Activated CD4-positive, alpha-beta memory T cell treated with anti-CD3 and anti-CD28 coated beads, Interleukin-2, amount 10 ng/mL, durations not matched to agents 7 days and 5 days (primary cell): ENCODE measurements at regions not wholly inside any gene's neighbourhood (a gene's known extent, or its start where the extent isn't known, plus 50 kb on each side); places are given as distances from the start of the nearest gene placed in this dataset.

ENCODE experiments used
- CTCF ChIA-PET: fragments of 350-600 bp; sonication (Branson Sonifier 250); formaldehyde crosslinking; loops from one replicate; lab custom pipeline; 2021; ENCODE audit warnings: antibody characterized with exemption, inconsistent platforms; lab: Charles Lee
- POLR2A ChIA-PET: fragments of 350-600 bp; sonication (Branson Sonifier 250); formaldehyde crosslinking; loops from one replicate; lab custom pipeline; 2021; ENCODE audit warnings: antibody characterized with exemption; lab: Charles Lee
- DNase-seq: peaks from one replicate; pipeline ENCODE4 v3.0.0-alpha.2; 2020
- H3K27ac Mint-ChIP-seq: one replicate; pipeline ENCODE4 v1.8.0; 2021; ENCODE audit warnings: mild to moderate bottlenecking, mixed read lengths
- H3K27me3 Mint-ChIP-seq: one replicate; pipeline ENCODE4 v1.8.0; 2021; ENCODE audit warnings: mixed read lengths
- H3K36me3 Mint-ChIP-seq: one replicate; pipeline ENCODE4 v1.8.0; 2021; ENCODE audit warnings: low read depth, mixed read lengths
- H3K4me1 Mint-ChIP-seq: one replicate; pipeline ENCODE4 v1.8.0; 2021; ENCODE audit warnings: mixed read lengths
- H3K4me3 Mint-ChIP-seq: one replicate; pipeline ENCODE4 v1.8.0; 2021; ENCODE audit warnings: mild to moderate bottlenecking, mixed read lengths
- H3K9me3 Mint-ChIP-seq: one replicate; pipeline ENCODE4 v1.8.0; 2021; ENCODE audit warnings: mixed read lengths

DNA sequence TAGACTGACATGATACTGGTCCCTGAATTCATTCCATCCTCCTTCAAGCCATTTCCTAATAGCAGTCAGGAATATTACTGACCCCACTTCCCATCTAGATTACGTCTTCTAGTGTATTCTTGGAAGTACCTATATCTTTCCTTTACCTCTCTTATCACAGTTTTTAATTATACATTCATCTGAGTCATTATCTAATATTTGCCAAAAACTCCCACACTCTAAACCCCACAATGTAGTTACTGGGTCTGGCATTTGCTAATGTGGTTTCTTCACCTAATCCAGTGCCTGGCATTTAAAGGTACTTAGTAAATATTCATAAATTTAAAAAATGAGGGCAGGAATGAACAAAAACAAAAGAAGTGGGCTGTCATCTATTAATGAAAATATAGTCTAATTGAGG is 441.8 kb upstream of the SETBP1 start:
- no peak overlapping the region for H3K27ac Mint-ChIP-seq
- no peaks in the 10 kb centered on the region for H3K27me3 Mint-ChIP-seq
- no peaks in the 10 kb centered on the region for H3K36me3 Mint-ChIP-seq
- H3K4me1 Mint-ChIP-seq, result no peaks in the 10 kb centered on the region
- ChIA-PET CTCF (no interaction called here), POLR2A (no interaction called here)
- no peak for DNase-seq
- H3K9me3 Mint-ChIP-seq, result peaks cover 2% of the 10 kb centered on the region
- no peak overlapping the region for H3K4me3 Mint-ChIP-seq

DNA sequence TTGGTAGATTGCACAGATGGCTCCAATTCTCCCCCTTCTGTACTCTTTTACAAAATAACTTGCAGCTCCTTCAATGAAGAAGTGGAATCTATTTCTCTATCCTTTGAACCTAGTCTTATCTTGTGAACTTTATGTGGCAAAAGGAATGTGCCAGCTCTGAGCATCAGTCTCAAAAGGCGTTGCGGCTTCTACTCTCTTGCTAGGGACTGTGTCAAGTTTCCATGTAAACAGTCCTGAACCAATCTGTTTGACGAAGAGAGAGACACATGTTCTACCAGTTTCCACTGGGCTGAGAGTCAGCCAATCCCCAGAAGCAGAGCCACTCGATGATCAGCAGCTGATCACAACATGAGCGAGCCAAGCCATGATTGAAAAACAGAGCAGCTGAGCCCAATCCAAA is 439.7 kb upstream of the SETBP1 start:
- H3K27ac Mint-ChIP-seq, result no peak overlapping the region
- DNase-seq, result no peak
- H3K9me3 Mint-ChIP-seq, result peaks cover 4% of the 10 kb centered on the region
- no peaks in the 10 kb centered on the region for H3K36me3 Mint-ChIP-seq
- POLR2A ChIA-PET, result no interaction called here
- H3K4me3 Mint-ChIP-seq, result no peak overlapping the region
- CTCF ChIA-PET, result no interaction called here
- H3K27me3 Mint-ChIP-seq, result no peaks in the 10 kb centered on the region
- H3K4me1 Mint-ChIP-seq, result no peaks in the 10 kb centered on the region

DNA sequence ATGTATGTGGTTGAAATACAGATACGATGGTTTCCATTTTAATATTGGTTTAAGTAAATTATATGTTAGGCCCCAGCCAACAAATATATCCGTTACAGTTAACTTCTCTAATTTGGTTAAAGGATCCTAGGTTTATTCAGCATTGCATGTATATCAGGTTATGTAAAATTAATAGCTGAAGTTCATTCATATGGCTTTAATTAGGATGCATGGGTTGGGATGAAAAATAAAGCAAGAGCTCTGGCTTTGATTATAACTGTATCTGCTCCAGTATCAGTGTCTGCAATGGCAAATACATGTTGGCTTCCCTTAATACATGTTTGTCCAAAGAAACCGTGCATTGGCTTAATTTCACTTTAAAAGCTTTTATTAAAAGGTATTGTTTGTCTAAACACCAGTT is 435.7 kb upstream of the SETBP1 start:
- DNase-seq, result no peak
- no peaks in the 10 kb centered on the region for H3K27me3 Mint-ChIP-seq
- ChIA-PET POLR2A (no interaction called here), CTCF (no interaction called here)
- no peaks in the 10 kb centered on the region for H3K4me1 Mint-ChIP-seq
- H3K27ac Mint-ChIP-seq, result no peak overlapping the region
- H3K4me3 Mint-ChIP-seq, result no peak overlapping the region
- H3K9me3 Mint-ChIP-seq, result peaks cover 4% of the 10 kb centered on the region
- H3K36me3 Mint-ChIP-seq, result no peaks in the 10 kb centered on the region

DNA sequence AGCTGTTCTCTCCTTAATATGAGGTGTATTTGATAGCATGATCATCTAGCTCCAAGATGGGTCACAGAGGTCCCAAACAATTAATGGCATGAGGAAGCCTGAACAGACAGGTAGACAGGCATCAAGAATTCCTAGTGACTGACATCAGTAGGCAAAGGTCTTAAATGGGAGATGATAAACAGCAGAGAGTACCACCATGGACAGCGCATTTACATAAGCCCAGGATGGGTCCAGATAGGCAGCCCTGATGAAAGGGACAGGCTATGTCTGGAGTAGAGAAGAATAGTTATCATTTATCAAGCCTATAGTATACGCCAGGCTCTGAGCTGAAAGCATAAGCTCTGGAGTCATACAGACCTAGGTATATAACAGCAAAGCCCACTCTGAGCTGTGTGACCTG is 434.7 kb upstream of the SETBP1 start:
- DNase-seq, result no peak
- ChIA-PET CTCF (no interaction called here), POLR2A (no interaction called here)
- peaks cover 3% of the 10 kb centered on the region for H3K9me3 Mint-ChIP-seq
- H3K4me1 Mint-ChIP-seq, result no peaks in the 10 kb centered on the region
- no peaks in the 10 kb centered on the region for H3K36me3 Mint-ChIP-seq
- no peaks in the 10 kb centered on the region for H3K27me3 Mint-ChIP-seq
- H3K4me3 Mint-ChIP-seq, result no peak overlapping the region
- no peak overlapping the region for H3K27ac Mint-ChIP-seq

DNA sequence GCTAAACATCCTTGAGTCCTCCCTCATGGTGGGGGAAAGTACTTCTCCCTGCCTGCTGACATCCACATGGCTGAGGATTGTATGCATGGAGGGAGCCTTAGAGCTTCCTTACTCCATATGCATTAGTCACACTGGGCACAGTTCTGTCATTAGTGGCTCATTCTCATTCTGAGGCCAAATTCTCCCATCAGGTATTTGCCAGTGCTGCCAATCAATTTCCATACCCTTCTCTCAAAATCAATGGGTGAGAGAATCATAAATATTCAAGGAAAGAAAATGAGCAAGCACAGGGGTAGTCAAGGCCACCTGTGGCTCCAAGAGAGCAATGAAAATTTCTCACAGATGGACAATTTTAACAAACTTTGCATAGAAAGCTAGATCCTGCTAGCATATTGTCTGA is 422.6 kb upstream of the SETBP1 start:
- ChIA-PET POLR2A (no interaction called here), CTCF (no interaction called here)
- Mint-ChIP-seq H3K27ac (no peak overlapping the region), H3K36me3 (no peaks in the 10 kb centered on the region), H3K9me3 (peaks cover 26% of the 10 kb centered on the region), H3K4me3 (no peak overlapping the region), H3K4me1 (no peaks in the 10 kb centered on the region), H3K27me3 (no peaks in the 10 kb centered on the region)
- no peak for DNase-seq

DNA sequence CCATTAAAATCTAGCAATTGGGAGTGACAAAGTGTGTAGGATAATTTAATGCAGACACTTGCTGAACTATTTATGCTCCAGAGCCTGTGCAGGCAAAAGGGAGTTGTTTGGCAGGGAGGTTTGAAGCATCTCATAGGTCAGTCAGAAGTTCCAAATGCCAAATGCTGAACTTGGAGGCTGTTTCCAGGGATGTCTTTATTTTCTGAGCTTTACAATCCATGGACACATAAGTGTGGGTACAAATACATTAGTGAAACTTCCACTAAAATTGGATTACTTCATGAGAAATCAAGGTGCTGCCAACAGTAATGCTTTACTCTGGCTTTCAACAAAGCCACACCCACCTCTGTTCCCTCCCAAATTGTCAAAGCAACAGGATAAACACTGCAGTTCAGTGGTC is 422.1 kb upstream of the SETBP1 start:
- H3K27ac Mint-ChIP-seq, result no peak overlapping the region
- no peaks in the 10 kb centered on the region for H3K36me3 Mint-ChIP-seq
- H3K4me3 Mint-ChIP-seq, result no peak overlapping the region
- H3K4me1 Mint-ChIP-seq, result no peaks in the 10 kb centered on the region
- POLR2A ChIA-PET, result no interaction called here
- DNase-seq, result no peak
- H3K9me3 Mint-ChIP-seq, result peaks cover 24% of the 10 kb centered on the region
- H3K27me3 Mint-ChIP-seq, result no peaks in the 10 kb centered on the region
- CTCF ChIA-PET, result no interaction called here

DNA sequence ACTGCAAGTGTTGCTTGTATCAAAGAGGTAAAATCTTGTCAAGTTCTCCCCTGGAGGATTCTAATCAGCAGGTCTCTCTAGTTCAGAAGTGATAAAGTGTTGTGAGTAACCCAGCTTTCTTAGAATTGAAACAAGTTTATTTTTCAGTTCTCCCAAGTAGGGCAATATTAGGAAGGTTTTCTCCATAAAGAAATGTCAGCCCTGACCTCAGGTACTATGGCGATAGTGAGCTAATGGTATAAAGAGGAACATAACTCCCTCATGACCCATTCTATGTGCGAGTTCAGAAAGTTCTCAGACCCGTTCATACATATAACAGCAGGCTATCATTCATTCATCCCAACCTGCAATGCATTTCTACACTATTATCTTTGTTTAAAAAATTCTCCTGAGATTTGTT is 421.1 kb upstream of the SETBP1 start:
- DNase-seq, result no peak
- Mint-ChIP-seq H3K4me3 (no peak overlapping the region), H3K9me3 (peaks cover 21% of the 10 kb centered on the region), H3K27me3 (no peaks in the 10 kb centered on the region), H3K36me3 (no peaks in the 10 kb centered on the region), H3K27ac (no peak overlapping the region), H3K4me1 (no peaks in the 10 kb centered on the region)
- ChIA-PET CTCF (no interaction called here), POLR2A (no interaction called here)

DNA sequence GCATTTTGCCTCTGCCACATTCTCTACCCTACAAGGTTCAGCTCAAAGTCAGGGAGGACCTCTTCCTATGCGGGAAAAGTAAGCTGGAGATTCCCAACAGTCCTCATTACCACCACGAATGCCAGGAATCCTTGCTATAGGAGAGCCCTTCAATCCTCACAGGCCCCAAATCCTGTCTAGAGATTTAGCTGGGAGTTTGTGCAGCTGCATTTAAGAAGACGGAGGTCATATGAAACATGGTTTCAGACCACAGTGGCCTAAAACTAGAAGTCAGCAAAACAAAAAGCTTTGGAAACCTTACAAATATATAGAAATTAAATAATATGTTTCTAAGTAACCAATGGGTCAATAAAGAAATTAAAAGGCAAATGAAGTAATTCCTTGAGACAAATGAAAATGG is 415.3 kb upstream of the SETBP1 start:
- H3K9me3 Mint-ChIP-seq, result peaks cover 13% of the 10 kb centered on the region
- POLR2A ChIA-PET, result no interaction called here

DNA sequence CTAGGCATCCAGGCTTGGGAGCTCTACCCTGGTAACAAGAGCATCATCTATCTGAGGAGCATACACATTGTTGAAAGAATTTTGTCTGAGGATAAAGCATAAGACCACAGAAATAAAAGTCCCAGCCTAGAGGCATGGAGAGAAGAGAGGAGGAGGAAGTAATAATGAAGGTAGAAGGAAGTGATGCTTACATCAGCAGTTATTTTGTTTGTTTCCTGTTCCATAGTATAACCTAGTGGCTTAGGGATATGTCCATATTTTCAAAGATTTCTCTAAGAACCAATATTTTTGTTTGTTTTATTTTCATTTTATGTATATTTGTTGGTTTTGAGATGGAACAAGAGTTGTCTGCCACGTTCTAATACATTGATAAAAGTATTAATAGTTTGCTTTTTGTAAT is 407.4 kb upstream of the SETBP1 start:
- ChIA-PET CTCF (no interaction called here), POLR2A (no interaction called here)
- no peak for DNase-seq
- Mint-ChIP-seq H3K4me1 (no peaks in the 10 kb centered on the region), H3K36me3 (no peaks in the 10 kb centered on the region), H3K27ac (no peak overlapping the region), H3K4me3 (no peak overlapping the region), H3K27me3 (no peaks in the 10 kb centered on the region), H3K9me3 (peaks cover 5% of the 10 kb centered on the region)

More for the DNA sequence above, 415.3 kb upstream of the SETBP1 start:
- CTCF ChIA-PET, result no interaction called here
- Mint-ChIP-seq H3K27ac (no peak overlapping the region), H3K4me1 (no peaks in the 10 kb centered on the region), H3K27me3 (no peaks in the 10 kb centered on the region), H3K36me3 (no peaks in the 10 kb centered on the region), H3K4me3 (no peak overlapping the region)
- DNase-seq, result no peak

DNA sequence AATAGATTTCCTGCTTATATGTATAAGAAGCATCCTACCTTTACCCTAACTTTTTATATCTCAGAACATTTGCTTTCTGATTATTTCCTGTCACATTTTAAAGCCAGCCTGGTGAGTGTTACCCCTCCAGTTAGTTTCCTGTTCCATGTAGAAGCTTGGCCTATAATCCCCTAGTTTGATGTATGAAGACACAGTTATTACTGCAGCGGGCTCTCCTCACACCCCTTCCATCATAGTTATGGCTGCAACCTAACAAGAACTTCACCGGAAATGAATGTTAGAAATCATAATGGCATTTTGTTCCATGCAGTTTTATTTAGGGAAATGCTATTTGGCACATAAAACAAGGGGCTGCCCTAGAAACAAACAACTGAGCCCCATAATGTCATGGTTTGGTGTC is 400.2 kb upstream of the SETBP1 start:
- Mint-ChIP-seq H3K4me1 (no peaks in the 10 kb centered on the region), H3K36me3 (no peaks in the 10 kb centered on the region), H3K4me3 (no peak overlapping the region), H3K27me3 (no peaks in the 10 kb centered on the region), H3K27ac (no peak overlapping the region), H3K9me3 (no peaks in the 10 kb centered on the region)
- DNase-seq, result no peak
- ChIA-PET POLR2A (no interaction called here), CTCF (no interaction called here)

DNA sequence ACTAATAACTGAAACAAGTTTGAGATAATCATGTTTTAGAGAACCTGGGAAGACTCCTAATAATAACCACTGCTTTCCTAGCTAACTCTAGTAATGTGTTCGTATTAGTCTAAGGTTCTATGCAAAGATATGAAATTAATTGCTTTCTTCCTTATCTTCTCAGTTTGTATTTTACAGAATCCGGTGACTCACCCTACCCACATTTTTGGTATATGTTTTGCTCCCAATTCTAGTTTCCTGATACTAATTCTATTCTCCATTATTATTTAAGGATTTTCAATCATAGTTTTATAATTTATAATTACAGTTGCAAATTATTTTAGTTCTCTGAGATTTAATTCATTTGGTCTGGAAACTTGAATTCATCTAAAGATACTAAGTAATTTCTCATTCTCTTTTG is 394.6 kb upstream of the SETBP1 start:
- no peaks in the 10 kb centered on the region for H3K27me3 Mint-ChIP-seq
- H3K36me3 Mint-ChIP-seq, result no peaks in the 10 kb centered on the region
- CTCF ChIA-PET, result no interaction called here
- no peak for DNase-seq
- H3K27ac Mint-ChIP-seq, result no peak overlapping the region
- H3K9me3 Mint-ChIP-seq, result no peaks in the 10 kb centered on the region
- no peaks in the 10 kb centered on the region for H3K4me1 Mint-ChIP-seq
- POLR2A ChIA-PET, result no interaction called here
- no peak overlapping the region for H3K4me3 Mint-ChIP-seq

DNA sequence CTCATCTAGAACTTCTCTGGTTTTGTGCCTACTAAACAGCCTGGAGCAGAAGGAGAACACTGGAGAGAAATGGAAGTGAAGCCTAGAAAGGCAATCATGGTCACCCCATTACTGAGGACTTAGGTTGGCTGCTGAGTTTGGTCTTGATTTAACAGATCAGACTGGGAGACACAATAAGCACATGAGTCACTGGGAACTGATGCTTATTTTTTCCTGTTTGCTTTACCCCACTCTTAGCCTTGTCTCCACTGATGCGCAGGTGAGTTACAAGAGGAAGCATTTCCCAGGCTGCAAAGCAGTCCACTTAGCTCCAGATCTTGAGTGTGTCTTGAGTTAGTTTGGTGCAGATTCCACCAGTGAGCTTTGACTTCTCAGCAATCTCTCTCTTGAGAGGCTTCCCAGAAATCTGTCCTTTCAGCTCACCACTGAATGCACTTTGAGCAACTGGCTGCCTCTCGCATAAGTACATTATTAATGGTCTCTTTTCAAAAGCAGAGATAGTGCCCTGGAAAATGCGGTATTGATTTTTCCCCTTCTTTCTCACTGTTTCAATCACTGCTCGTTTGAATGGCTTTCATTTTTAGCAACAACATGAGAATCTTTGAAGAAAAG is 390.2 kb upstream of the SETBP1 start:
- H3K27ac Mint-ChIP-seq, result no peak overlapping the region
- no peaks in the 10 kb centered on the region for H3K27me3 Mint-ChIP-seq
- H3K4me1 Mint-ChIP-seq, result no peaks in the 10 kb centered on the region
- no peaks in the 10 kb centered on the region for H3K36me3 Mint-ChIP-seq
- DNase-seq, result no peak
- no peaks in the 10 kb centered on the region for H3K9me3 Mint-ChIP-seq
- ChIA-PET POLR2A (no interaction called here), CTCF (no interaction called here)
- no peak overlapping the region for H3K4me3 Mint-ChIP-seq

DNA sequence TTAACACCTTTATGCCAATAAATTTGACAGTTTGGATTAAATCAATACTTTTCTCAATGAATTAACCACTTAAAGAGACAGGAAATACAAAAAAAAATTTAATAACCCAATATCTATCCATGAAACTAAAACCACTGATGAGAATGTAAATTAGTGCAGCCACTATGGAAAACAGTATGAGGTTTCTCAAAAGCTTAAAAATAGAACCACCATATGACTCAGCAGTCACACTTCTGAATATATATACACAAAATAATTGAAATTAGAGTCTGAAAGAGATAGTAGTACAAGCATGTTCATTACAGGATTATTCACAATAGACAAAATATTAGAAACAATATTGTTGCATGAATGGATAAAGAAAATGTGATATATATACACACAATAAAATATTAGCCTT is 382.1 kb upstream of the SETBP1 start:
- CTCF ChIA-PET, result no interaction called here
- DNase-seq, result no peak
- Mint-ChIP-seq H3K9me3 (peaks cover 8% of the 10 kb centered on the region), H3K4me3 (no peak overlapping the region), H3K36me3 (no peaks in the 10 kb centered on the region), H3K4me1 (no peaks in the 10 kb centered on the region), H3K27me3 (no peaks in the 10 kb centered on the region), H3K27ac (no peak overlapping the region)
- POLR2A ChIA-PET, result no interaction called here

DNA sequence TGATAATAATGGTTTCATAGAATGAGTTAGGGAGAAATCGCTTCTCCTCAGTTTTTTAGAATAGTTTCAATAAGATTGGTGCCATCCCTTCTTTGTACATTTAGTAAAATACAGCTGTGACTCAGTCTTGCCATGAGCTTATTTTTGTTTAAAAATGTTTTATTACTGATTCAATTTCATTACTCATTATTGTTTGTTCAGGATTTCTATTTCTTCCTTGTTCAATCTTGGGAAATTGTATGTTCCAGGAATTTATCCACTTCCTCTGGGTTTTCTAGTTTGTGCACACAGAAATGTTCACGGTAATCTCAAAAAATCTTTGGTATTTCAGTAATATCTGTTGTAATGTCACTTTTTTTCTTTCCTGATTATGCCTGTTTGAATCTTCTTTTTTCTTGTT is 371.5 kb upstream of the SETBP1 start:
- peaks cover 7% of the 10 kb centered on the region for H3K9me3 Mint-ChIP-seq
- CTCF ChIA-PET, result no interaction called here
- no peaks in the 10 kb centered on the region for H3K27me3 Mint-ChIP-seq
- POLR2A ChIA-PET, result no interaction called here
- H3K4me1 Mint-ChIP-seq, result no peaks in the 10 kb centered on the region
- H3K4me3 Mint-ChIP-seq, result no peak overlapping the region
- no peak overlapping the region for H3K27ac Mint-ChIP-seq
- H3K36me3 Mint-ChIP-seq, result no peaks in the 10 kb centered on the region
- no peak for DNase-seq
